ENCODE measurements at regions not wholly inside any gene's neighbourhood (a gene's known extent, or its start where the extent isn't known, plus 50 kb on each side); places are given as distances from the start of the nearest gene placed in this dataset.

GRCh38 chr7:123314886-123315285 lies 115.1 kb upstream of the SLC13A1 start:
- no peak for DNase-seq (ENCODE audit: low read depth, low spot score)
- in situ Hi-C loops (cut with HindIII; ENCODE audit: low sequenced_read_pairs), result no loop called here
- TF ChIP-seq CTCF (IDR thresholded peaks at IDR 0.05; ENCODE audit: low read depth, low read length), result no peak
- H3K4me3 ChIP-seq (ENCODE audit: low read depth, low read length), result no peak overlapping the region

- in situ Hi-C loops (cut with HindIII; ENCODE audit: low sequenced_read_pairs), result no loop called here
- H3K4me3 ChIP-seq (ENCODE audit: low read depth, low read length), result no peak overlapping the region
- no peak for TF ChIP-seq CTCF (IDR thresholded peaks at IDR 0.05; ENCODE audit: low read depth, low read length)
- no peak for DNase-seq (ENCODE audit: low read depth, low spot score)
Observed at GRCh38 chr7:123308254-123308951, 108.6 kb upstream of the SLC13A1 start.

- DNase-seq (ENCODE audit: low read depth, low spot score), result no peak
- in situ Hi-C loops (cut with HindIII; ENCODE audit: low sequenced_read_pairs), result no loop called here
- TF ChIP-seq CTCF (IDR thresholded peaks at IDR 0.05; ENCODE audit: low read depth, low read length), result no peak
- H3K4me3 ChIP-seq (ENCODE audit: low read depth, low read length), result no peak overlapping the region
Observed at GRCh38 chr7:123305840-123306375, 106.1 kb upstream of the SLC13A1 start.

- in situ Hi-C loops (cut with HindIII; ENCODE audit: low sequenced_read_pairs), result no loop called here
- TF ChIP-seq CTCF (IDR thresholded peaks at IDR 0.05; ENCODE audit: low read depth, low read length), result no peak
- H3K4me3 ChIP-seq (ENCODE audit: low read depth, low read length), result no peak overlapping the region
- DNase-seq (ENCODE audit: low read depth, low spot score), result no peak
Observed at GRCh38 chr7:123303926-123304325, 104.2 kb upstream of the SLC13A1 start.

GRCh38 chr7:123296965-123297364 lies 97.2 kb upstream of the SLC13A1 start:
- no peak for DNase-seq (ENCODE audit: low read depth, low spot score)
- no peak for TF ChIP-seq CTCF (IDR thresholded peaks at IDR 0.05; ENCODE audit: low read depth, low read length)
- H3K4me3 ChIP-seq (ENCODE audit: low read depth, low read length), result no peak overlapping the region
- in situ Hi-C loops (cut with HindIII; ENCODE audit: low sequenced_read_pairs), result no loop called here

GRCh38 chr7:123293710-123294109 lies 93.9 kb upstream of the SLC13A1 start:
- no peak for DNase-seq (ENCODE audit: low read depth, low spot score)
- TF ChIP-seq CTCF (IDR thresholded peaks at IDR 0.05; ENCODE audit: low read depth, low read length), result no peak
- no peak overlapping the region for H3K4me3 ChIP-seq (ENCODE audit: low read depth, low read length)
- in situ Hi-C loops (cut with HindIII; ENCODE audit: low sequenced_read_pairs), result no loop called here
